DMS 273 (cell line): ENCODE measurements at regions not wholly inside any gene's neighbourhood (a gene's known extent, or its start where the extent isn't known, plus 50 kb on each side); places are given as distances from the start of the nearest gene placed in this dataset.

ENCODE experiments used
- DNase-seq: peaks from one replicate; lab custom pipeline; 2025; ENCODE audit not compliant: unreplicated experiment; lab: John Stamatoyannopoulos, UW

GRCh38 chr22:26993886-26994285, 336.5 kb downstream of the MIAT start:
- no peak for DNase-seq

- DNase-seq, result no peak
These were observed 337.4 kb downstream of the MIAT start for GRCh38 chr22:26994801-26995200.

- peak; percentile 57 for DNase-seq
These were observed 337.8 kb downstream of the MIAT start for GRCh38 chr22:26995235-26995634.

- DNase-seq, result no peak
These were observed 338.8 kb downstream of the MIAT start for GRCh38 chr22:26996154-26996553.

- DNase-seq, result no peak
These were observed 340.7 kb downstream of the MIAT start for GRCh38 chr22:26998129-26998528.

GRCh38 chr22:26998716-26999115, 341.3 kb downstream of the MIAT start:
- DNase-seq, result no peak

- DNase-seq, result no peak
These were observed 345.9 kb downstream of the MIAT start for GRCh38 chr22:27003297-27003696.

GRCh38 chr22:27004434-27004833, 347.0 kb downstream of the MIAT start:
- no peak for DNase-seq

- DNase-seq, result no peak
These were observed 351.1 kb downstream of the MIAT start for GRCh38 chr22:27008454-27008853.

- DNase-seq, result no peak
These were observed 353.7 kb downstream of the MIAT start for GRCh38 chr22:27011133-27011532.

GRCh38 chr22:27011717-27012116, 354.3 kb downstream of the MIAT start:
- DNase-seq, result no peak

- DNase-seq, result no peak
These were observed 362.4 kb downstream of the MIAT start for GRCh38 chr22:27019827-27020226.

- DNase-seq, result no peak
These were observed 365.0 kb downstream of the MIAT start for GRCh38 chr22:27022274-27022895.

GRCh38 chr22:27022896-27023361, 365.5 kb downstream of the MIAT start:
- no peak for DNase-seq

- DNase-seq, result no peak
These were observed 366.2 kb downstream of the MIAT start for GRCh38 chr22:27023591-27023990.

- no peak for DNase-seq
These were observed 367.6 kb downstream of the MIAT start for GRCh38 chr22:27024982-27025381.

GRCh38 chr22:27028093-27028492, 370.7 kb downstream of the MIAT start:
- no peak for DNase-seq

- DNase-seq, result no peak
These were observed 372.3 kb downstream of the MIAT start for GRCh38 chr22:27029584-27030130.

GRCh38 chr22:27032091-27032761, 374.8 kb downstream of the MIAT start:
- peak; percentile 96 for DNase-seq

- no peak for DNase-seq
These were observed 384.4 kb downstream of the MIAT start for GRCh38 chr22:27041745-27042310.

- DNase-seq, result no peak
These were observed 385.9 kb downstream of the MIAT start for GRCh38 chr22:27043262-27043661.
